NT2/D1 (cell line): ENCODE measurements at regions not wholly inside any gene's neighbourhood (a gene's known extent, or its start where the extent isn't known, plus 50 kb on each side); places are given as distances from the start of the nearest gene placed in this dataset.

Experiments
- SUZ12 ChIP-seq: IDR thresholded peaks from 2 replicates; pipeline ENCODE4 v1.6.1; 2011; ENCODE audit not compliant: insufficient read length, insufficient read depth; ENCODE audit errors: extremely low read depth
- YY1 ChIP-seq: IDR thresholded peaks from 2 replicates; pipeline ENCODE4 v1.6.1; 2011; ENCODE audit not compliant: insufficient read length, insufficient read depth
- ZNF274 ChIP-seq: IDR thresholded peaks from 2 replicates; pipeline ENCODE4 v1.6.1; 2011; ENCODE audit warnings: mild to moderate bottlenecking, low read depth, low read length

DNA sequence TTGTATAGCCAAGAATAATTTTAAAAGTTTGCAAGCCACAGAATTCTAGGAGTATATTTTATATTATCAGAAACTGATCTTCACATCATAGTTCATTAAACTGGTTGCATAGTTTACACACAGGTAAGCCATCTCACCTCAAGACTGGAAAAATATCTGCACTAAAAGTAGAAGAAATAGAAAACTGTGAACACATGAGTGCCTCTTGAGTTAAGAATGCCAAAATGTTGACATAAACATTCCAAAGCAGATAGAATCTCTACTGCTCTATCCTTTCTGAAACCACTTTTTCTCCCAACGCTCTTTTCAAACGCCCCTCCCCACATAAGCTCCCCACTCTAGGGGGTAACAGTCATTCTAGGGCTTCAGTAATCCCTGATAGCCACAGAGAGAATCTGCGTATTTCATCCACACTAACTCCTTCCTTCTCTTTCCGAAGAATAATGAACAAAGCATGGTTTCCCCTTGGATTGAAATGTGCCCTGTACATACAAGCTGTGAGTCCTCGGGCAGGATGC is 201.5 kb downstream of the IRS2 start:
- TF ChIP-seq YY1 (no peak), ZNF274 (no peak), SUZ12 (no peak)
